Sigmoid colon (tissue), 6 donors: ENCODE measurements at regions not wholly inside any gene's neighbourhood (a gene's known extent, or its start where the extent isn't known, plus 50 kb on each side); places are given as distances from the start of the nearest gene placed in this dataset.

Experiments used
- DNase-seq: peaks from one replicate; pipeline ENCODE4 v3.0.0-alpha.2; 2019
- H3K27ac ChIP-seq, 4 donors: fragments of 200-600 bp; sonication (generic); one replicate each; pipeline ENCODE4 v1.5.1; 2016 to 2019; ENCODE audit warnings: mild to moderate bottlenecking in 1 of 4
- H3K27me3 ChIP-seq, 3 donors: fragments of 200-600 bp; sonication (generic); one replicate each; pipeline ENCODE4 v1.5.1; 2019; ENCODE audit warnings: mild to moderate bottlenecking in 1 of 3
- H3K36me3 ChIP-seq, 4 donors: fragments of 200-600 bp; sonication (generic); one replicate each; pipeline ENCODE4 v1.5.1; 2016 to 2019
- H3K4me1 ChIP-seq, 4 donors: fragments of 200-600 bp; sonication (generic); one replicate each; pipeline ENCODE4 v1.5.1; 2017 to 2019
- H3K4me3 ChIP-seq, 4 donors: fragments of 200-600 bp; sonication (generic); one replicate each; pipeline ENCODE4 v1.5.1; 2017 to 2019; ENCODE audit warnings: mild to moderate bottlenecking in 2 of 4, moderate library complexity in 1 of 4
- H3K9me3 ChIP-seq, 4 donors: fragments of 200-600 bp in 3 of 4; sonication (generic) in 3 of 4; one replicate each; pipeline versions ENCODE4 v1.5.1 to v1.6.1; 2013 to 2019
- CTCF ChIP-seq, 4 experiments: fragments of 450-650 bp in 3 of 4; fragments of 200-600 bp in 1 of 4; IDR thresholded peaks; one replicate each; pipeline ENCODE4 v1.5.1; 2016 to 2019; ENCODE audit warnings: antibody characterized with exemption in 4 of 4, mild to moderate bottlenecking in 3 of 4, moderate library complexity in 2 of 4
- EP300 ChIP-seq, 4 donors: sonication (generic); formaldehyde crosslinking; IDR thresholded peaks; one replicate each; pipeline ENCODE4 v1.6.1; 2017; ENCODE audit warnings: antibody characterized with exemption in 4 of 4
- POLR2A ChIP-seq, 2 donors: fragments of 450-650 bp; IDR thresholded peaks; one replicate each; pipeline ENCODE4 v1.6.1; 2016; ENCODE audit warnings: antibody characterized with exemption in 2 of 2, mild to moderate bottlenecking in 2 of 2, moderate library complexity in 2 of 2
- POLR2AphosphoS5 ChIP-seq, 4 donors: sonication (generic); formaldehyde crosslinking; IDR thresholded peaks; one replicate each; pipeline ENCODE4 v1.6.1; 2017; ENCODE audit warnings: antibody characterized with exemption in 4 of 4
- WGBS, 2 donors: extraction: QIAGEN DNeasy Blood & Tissue Kit; methylation state at CpG; one replicate each; pipeline ENCODE4 v1.1.7; 2013; 5-methylcytosine and 5-hydroxymethylcytosine counted together
- intact Hi-C: fragments of 100-400 bp; cut with DNase I; formaldehyde crosslinking; loops from one replicate; pipeline ENCODE4 v1.15.1; 2023
- small RNA-seq, 3 donors: library from RNA; depleted of rRNA; stranded (forward); fragments of <200 nt; gene quantifications; one replicate each; pipeline ENCODE3, GENCODE V24; 2016
- donor health status: healthy with polysubstance abuse.
- donor health status: healthy.

GRCh38 chr6:53399027-53399344 is 50.2 kb upstream of the ELOVL5 start:
- no peaks in the 10 kb centered on the region for H3K27me3 ChIP-seq
- no peak overlapping the region for H3K4me3 ChIP-seq
- intact Hi-C loops: no loop called here
- DNase-seq: no peak
- H3K4me1 ChIP-seq: no peaks in the 10 kb centered on the region
- H3K9me3 ChIP-seq: no peaks in the 10 kb centered on the region
- H3K36me3 ChIP-seq: no peaks in the 10 kb centered on the region
- TF ChIP-seq POLR2A (IDR thresholded peaks at IDR 0.05) (no peak), CTCF (IDR thresholded peaks at IDR 0.05) (no peak), POLR2AphosphoS5 (IDR thresholded peaks at IDR 0.05) (no peak), EP300 (IDR thresholded peaks at IDR 0.05) (no peak)
- H3K27ac ChIP-seq: no peak overlapping the region

GRCh38 chr6:53398247-53399026 is 49.7 kb upstream of the ELOVL5 start:
- no peak overlapping the region for H3K27ac ChIP-seq
- no peaks in the 10 kb centered on the region for H3K9me3 ChIP-seq
- H3K4me1 ChIP-seq: no peaks in the 10 kb centered on the region
- intact Hi-C loops: no loop called here
- no peak for TF ChIP-seq POLR2AphosphoS5 (IDR thresholded peaks at IDR 0.05)
- no peak for TF ChIP-seq POLR2A (IDR thresholded peaks at IDR 0.05)
- TF ChIP-seq EP300 (IDR thresholded peaks at IDR 0.05): no peak
- TF ChIP-seq CTCF (IDR thresholded peaks at IDR 0.05): no peak
- no peak overlapping the region for H3K4me3 ChIP-seq
- H3K27me3 ChIP-seq: no peaks in the 10 kb centered on the region
- DNase-seq: no peak
- H3K36me3 ChIP-seq: no peaks in the 10 kb centered on the region
- WGBS, 2 donors: 92% methylated on average over 5 of the region's 5 CpGs

Small RNA genes lying in the stretch of these regions (small RNA-seq; reads per million reads assigned to genes)
- 0 reads per million in 3 donors for gene NANOGP3
